ENCODE measurements at regions not wholly inside any gene's neighbourhood (a gene's known extent, or its start where the extent isn't known, plus 50 kb on each side); places are given as distances from the start of the nearest gene placed in this dataset.
"Not testable (repeated sequence)": the region's sequence is repeated elsewhere in the genome, so short reads cannot be mapped to it uniquely, and the experiment has no call there.

- DNase-seq (ENCODE audit: low read depth): no peak
Measured at GRCh38 chr6:27136978-27137814, 110.3 kb upstream of the PRSS16 start.

- DNase-seq (ENCODE audit: low read depth): no peak
Measured at GRCh38 chr6:27138406-27138805, 109.1 kb upstream of the PRSS16 start.

GRCh38 chr6:27138837-27139755, 108.4 kb upstream of the PRSS16 start:
- DNase-seq (ENCODE audit: low read depth): no peak

GRCh38 chr6:27139756-27140579, 107.5 kb upstream of the PRSS16 start:
- DNase-seq (ENCODE audit: low read depth): no peak

- DNase-seq (ENCODE audit: low read depth): no peak
Measured at GRCh38 chr6:27140999-27141528, 106.4 kb upstream of the PRSS16 start.

GRCh38 chr6:27141529-27142015, 105.9 kb upstream of the PRSS16 start:
- DNase-seq (ENCODE audit: low read depth): no peak

GRCh38 chr6:27143020-27143388, 104.5 kb upstream of the PRSS16 start:
- not testable (repeated sequence) for DNase-seq (ENCODE audit: low read depth)

GRCh38 chr6:27143474-27144026, 104.0 kb upstream of the PRSS16 start:
- no peak for DNase-seq (ENCODE audit: low read depth)

GRCh38 chr6:27144740-27145079, 102.8 kb upstream of the PRSS16 start:
- DNase-seq (ENCODE audit: low read depth): no peak

GRCh38 chr6:27145731-27146455, 101.6 kb upstream of the PRSS16 start:
- DNase-seq (ENCODE audit: low read depth): no peak

- not testable (repeated sequence) for DNase-seq (ENCODE audit: low read depth)
Measured at GRCh38 chr6:27146456-27146705, 101.1 kb upstream of the PRSS16 start.

GRCh38 chr6:27146706-27147505, 100.6 kb upstream of the PRSS16 start:
- DNase-seq (ENCODE audit: low read depth): peak; percentile 99

GRCh38 chr6:27148404-27148795, 99.1 kb upstream of the PRSS16 start:
- no peak for DNase-seq (ENCODE audit: low read depth)

- DNase-seq (ENCODE audit: low read depth): no peak
Measured at GRCh38 chr6:27149150-27149549, 98.4 kb upstream of the PRSS16 start.

GRCh38 chr6:27154696-27155095, 92.8 kb upstream of the PRSS16 start:
- no peak for DNase-seq (ENCODE audit: low read depth)

- no peak for DNase-seq (ENCODE audit: low read depth)
Measured at GRCh38 chr6:27156874-27157458, 90.5 kb upstream of the PRSS16 start.

GRCh38 chr6:27157459-27158315, 89.8 kb upstream of the PRSS16 start:
- DNase-seq (ENCODE audit: low read depth): no peak

- DNase-seq (ENCODE audit: low read depth): no peak
Measured at GRCh38 chr6:27158316-27158643, 89.2 kb upstream of the PRSS16 start.

- no peak for DNase-seq (ENCODE audit: low read depth)
Measured at GRCh38 chr6:27159725-27160124, 87.8 kb upstream of the PRSS16 start.

All from GM04503 (cell line).